Hepatocyte (in vitro differentiated cells): ENCODE measurements at regions not wholly inside any gene's neighbourhood (a gene's known extent, or its start where the extent isn't known, plus 50 kb on each side); places are given as distances from the start of the nearest gene placed in this dataset.

Experiments used
- CTCF ChIP-seq: fragments of 200-600 bp; sonication (generic); IDR thresholded peaks from 2 replicates; pipeline ENCODE4 v1.5.1; 2016; ENCODE audit warnings: antibody characterized with exemption, mild to moderate bottlenecking; ENCODE audit not compliant: poor library complexity
- EZH2 ChIP-seq: fragments of 200-600 bp; sonication (generic); IDR thresholded peaks from 2 replicates; pipeline ENCODE4 v1.6.1; 2016; ENCODE audit warnings: antibody characterized with exemption, mild to moderate bottlenecking, borderline replicate concordance
- EZH2phosphoT487 ChIP-seq: fragments of 200-600 bp; sonication (generic); IDR thresholded peaks from one replicate; pipeline ENCODE4 v1.6.1; 2018; ENCODE audit warnings: antibody characterized with exemption, mild to moderate bottlenecking, low read depth, moderate library complexity; ENCODE audit not compliant: unreplicated experiment, severe bottlenecking

DNA sequence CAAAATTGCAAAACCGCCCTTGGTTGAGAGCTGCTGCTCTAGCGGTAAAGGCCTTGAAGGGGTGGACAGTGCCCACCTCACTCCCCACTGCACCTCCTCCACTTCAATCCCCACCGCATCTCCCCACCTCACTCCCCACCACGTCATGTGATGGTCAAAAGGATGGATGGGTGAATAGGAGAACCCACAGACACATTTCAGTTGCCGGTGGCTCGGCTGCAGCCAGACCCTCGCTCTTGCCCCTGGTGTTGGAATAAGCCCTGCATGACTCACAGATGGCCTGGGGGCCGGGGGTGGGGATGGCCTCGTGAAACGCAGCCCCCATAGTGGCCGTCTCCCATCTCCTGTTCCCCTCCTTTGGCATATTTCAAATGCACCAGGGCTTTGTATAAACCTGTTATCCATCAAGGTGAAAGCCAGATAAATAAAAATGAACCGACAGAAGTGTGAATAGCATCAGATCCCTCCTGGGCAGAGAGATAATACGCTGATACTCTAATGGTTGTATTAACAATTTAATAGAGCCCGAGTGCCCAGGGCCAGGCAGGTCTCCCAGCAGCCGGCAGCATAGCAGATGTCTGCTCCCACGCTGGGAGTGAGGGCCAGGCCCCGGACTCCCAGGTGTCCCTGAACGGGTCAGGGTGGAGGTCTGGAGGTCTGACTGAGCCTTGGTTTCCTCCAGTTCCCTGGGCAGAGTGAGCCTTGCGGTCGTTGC lies 300.3 kb downstream of the NPHP4 start:
- TF ChIP-seq CTCF (no peak), EZH2 (no peak), EZH2phosphoT487 (no peak)
